NCI-H2227 (cell line): ENCODE measurements at regions not wholly inside any gene's neighbourhood (a gene's known extent, or its start where the extent isn't known, plus 50 kb on each side); places are given as distances from the start of the nearest gene placed in this dataset.
"Not testable (repeated sequence)": the region's sequence is repeated elsewhere in the genome, so short reads cannot be mapped to it uniquely, and the experiment has no call there.

ENCODE experiments used
- DNase-seq: peaks from one replicate; lab custom pipeline; 2025; ENCODE audit not compliant: unreplicated experiment; lab: John Stamatoyannopoulos, UW

- no peak for DNase-seq
These were observed 1530.2 kb upstream of the LRRTM3 start for GRCh38 chr10:65395631-65396030.

- no peak for DNase-seq
These were observed 1528.8 kb upstream of the LRRTM3 start for GRCh38 chr10:65396997-65397396.

GRCh38 chr10:65408401-65408800 is 1517.4 kb upstream of the LRRTM3 start:
- DNase-seq = no peak

GRCh38 chr10:65413001-65413400 is 1512.8 kb upstream of the LRRTM3 start:
- DNase-seq = no peak

GRCh38 chr10:65415318-65415717 is 1510.5 kb upstream of the LRRTM3 start:
- no peak for DNase-seq

- DNase-seq = no peak
These were observed 1509.7 kb upstream of the LRRTM3 start for GRCh38 chr10:65416094-65416493.

- no peak for DNase-seq
These were observed 1506.2 kb upstream of the LRRTM3 start for GRCh38 chr10:65419629-65420028.

GRCh38 chr10:65423043-65423442 is 1502.8 kb upstream of the LRRTM3 start:
- no peak for DNase-seq

GRCh38 chr10:65429381-65429780 is 1496.5 kb upstream of the LRRTM3 start:
- not testable (repeated sequence) for DNase-seq

GRCh38 chr10:65430979-65431378 is 1494.9 kb upstream of the LRRTM3 start:
- no peak for DNase-seq

- DNase-seq = no peak
These were observed 1454.8 kb upstream of the LRRTM3 start for GRCh38 chr10:65470986-65471385.

- no peak for DNase-seq
These were observed 1443.0 kb upstream of the LRRTM3 start for GRCh38 chr10:65482848-65483247.

- no peak for DNase-seq
These were observed 1434.0 kb upstream of the LRRTM3 start for GRCh38 chr10:65491799-65492198.

- DNase-seq = no peak
These were observed 1429.3 kb upstream of the LRRTM3 start for GRCh38 chr10:65496541-65496940.

GRCh38 chr10:65497837-65498236 is 1428.0 kb upstream of the LRRTM3 start:
- no peak for DNase-seq

- DNase-seq = no peak
These were observed 1425.1 kb upstream of the LRRTM3 start for GRCh38 chr10:65500716-65501115.

GRCh38 chr10:65501259-65501658 is 1424.6 kb upstream of the LRRTM3 start:
- no peak for DNase-seq

- no peak for DNase-seq
These were observed 1407.5 kb upstream of the LRRTM3 start for GRCh38 chr10:65518379-65518778.

GRCh38 chr10:65528986-65529385 is 1396.8 kb upstream of the LRRTM3 start:
- DNase-seq = no peak

GRCh38 chr10:65531545-65531944 is 1394.3 kb upstream of the LRRTM3 start:
- no peak for DNase-seq

GRCh38 chr10:65534771-65535170 is 1391.1 kb upstream of the LRRTM3 start:
- DNase-seq = no peak

GRCh38 chr10:65544756-65545155 is 1381.1 kb upstream of the LRRTM3 start:
- no peak for DNase-seq

- no peak for DNase-seq
These were observed 1377.8 kb upstream of the LRRTM3 start for GRCh38 chr10:65548001-65548400.

GRCh38 chr10:65550761-65551160 is 1375.1 kb upstream of the LRRTM3 start:
- no peak for DNase-seq
